B cell (primary cell): ENCODE measurements at regions not wholly inside any gene's neighbourhood (a gene's known extent, or its start where the extent isn't known, plus 50 kb on each side); places are given as distances from the start of the nearest gene placed in this dataset.

Experiments
- CTCF ChIP-seq: fragments of 200-600 bp; IDR thresholded peaks from one replicate; pipeline ENCODE4 v1.8.0; 2022; ENCODE audit warnings: antibody characterized with exemption, mild to moderate bottlenecking
- EZH2 ChIP-seq: IDR thresholded peaks from 2 replicates; pipeline ENCODE4 v1.6.1; 2012; ENCODE audit warnings: borderline replicate concordance, low read depth, mild to moderate bottlenecking, moderate library complexity, low read length; ENCODE audit not compliant: insufficient read depth, poor library complexity, severe bottlenecking

- TF ChIP-seq EZH2 (no peak), CTCF (no peak)
These were observed 438.1 kb downstream of the HACE1 start for GRCh38 chr6:104421650-104422049.
